Anterior cingulate cortex (tissue), 58 donors: ENCODE measurements at regions not wholly inside any gene's neighbourhood (a gene's known extent, or its start where the extent isn't known, plus 50 kb on each side); places are given as distances from the start of the nearest gene placed in this dataset.

ENCODE experiments used
- DNase-seq, 58 donors: peaks; one replicate each; lab custom pipeline; 2025; lab: John Stamatoyannopoulos, UW

GRCh38 chr13:31440132-31440531 is 240.4 kb downstream of the B3GLCT start:
- no peak for DNase-seq

- DNase-seq = peak in 1 of 58 donors; percentile 3
These were observed 242.2 kb downstream of the B3GLCT start for GRCh38 chr13:31441800-31442510.

GRCh38 chr13:31442571-31442970 is 242.8 kb downstream of the B3GLCT start:
- no peak for DNase-seq

GRCh38 chr13:31444266-31444856 is 244.6 kb downstream of the B3GLCT start:
- peak in 2 of 58 donors; percentile 1 to 2 for DNase-seq

GRCh38 chr13:31452525-31452924 is 252.8 kb downstream of the B3GLCT start:
- no peak for DNase-seq

GRCh38 chr13:31455581-31455980 is 255.8 kb downstream of the B3GLCT start:
- DNase-seq = no peak

GRCh38 chr13:31456056-31456455 is 256.3 kb downstream of the B3GLCT start:
- no peak for DNase-seq

GRCh38 chr13:31460061-31460460 is 260.3 kb downstream of the B3GLCT start:
- DNase-seq = no peak

GRCh38 chr13:31461923-31462322 is 262.1 kb downstream of the B3GLCT start:
- DNase-seq = no peak

GRCh38 chr13:31462766-31463165 is 263.0 kb downstream of the B3GLCT start:
- DNase-seq = no peak

- DNase-seq = no peak
These were observed 268.5 kb downstream of the B3GLCT start for GRCh38 chr13:31468114-31468902.

GRCh38 chr13:31469377-31469776 is 269.6 kb downstream of the B3GLCT start:
- DNase-seq = no peak

GRCh38 chr13:31476266-31476665 is 263.1 kb upstream of the RXFP2 start:
- DNase-seq = peak in 3 of 58 donors; percentile 5 to 14 (median 14)

- DNase-seq = no peak
These were observed 262.6 kb upstream of the RXFP2 start for GRCh38 chr13:31476753-31477152.

- no peak for DNase-seq
These were observed 261.4 kb upstream of the RXFP2 start for GRCh38 chr13:31477961-31478360.

GRCh38 chr13:31485183-31485582 is 254.1 kb upstream of the RXFP2 start:
- DNase-seq = no peak

GRCh38 chr13:31485651-31486051 is 253.7 kb upstream of the RXFP2 start:
- DNase-seq = no peak

GRCh38 chr13:31495336-31495735 is 244.0 kb upstream of the RXFP2 start:
- no peak for DNase-seq

- DNase-seq = no peak
These were observed 240.1 kb upstream of the RXFP2 start for GRCh38 chr13:31499274-31499673.

- no peak for DNase-seq
These were observed 235.7 kb upstream of the RXFP2 start for GRCh38 chr13:31503626-31504025.

- no peak for DNase-seq
These were observed 234.4 kb upstream of the RXFP2 start for GRCh38 chr13:31504918-31505317.

GRCh38 chr13:31512331-31512730 is 227.0 kb upstream of the RXFP2 start:
- no peak for DNase-seq
